ENCODE measurements at regions not wholly inside any gene's neighbourhood (a gene's known extent, or its start where the extent isn't known, plus 50 kb on each side); places are given as distances from the start of the nearest gene placed in this dataset.

DNA sequence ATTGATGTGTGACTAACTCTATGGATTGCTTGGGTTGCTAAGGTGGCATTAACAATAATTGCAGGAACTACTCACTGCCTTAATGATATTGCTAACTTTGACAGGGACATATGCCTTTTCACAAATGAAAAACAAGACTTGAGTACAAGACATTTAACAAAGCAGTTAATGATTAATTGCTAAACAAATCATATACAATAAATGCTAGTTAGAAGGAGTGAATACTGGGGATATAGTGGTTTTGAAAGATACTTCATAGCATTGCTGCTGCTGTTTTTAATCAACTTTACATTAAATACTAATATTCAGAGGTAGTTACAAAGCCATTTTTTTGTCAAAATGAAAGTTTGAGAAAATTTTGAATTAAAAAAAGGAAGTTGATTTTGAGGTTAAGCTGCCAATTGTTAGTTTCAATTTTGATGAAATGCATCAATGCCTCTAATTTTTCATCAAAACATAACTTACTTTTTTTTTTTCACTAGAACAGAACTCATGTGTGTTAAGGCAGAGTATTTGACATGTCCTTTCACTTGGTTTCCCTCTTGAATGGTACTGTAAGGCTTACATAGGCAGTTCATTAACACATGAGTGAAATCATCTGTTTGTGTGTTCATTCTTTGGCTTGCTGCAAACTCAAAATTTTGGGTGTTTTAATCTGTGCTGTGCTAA is 106.2 kb upstream of the SEMA3D start:
- Histone ChIP-seq H3K36me3 (ENCODE audit: insufficient read depth, low read length) (no peaks in the 10 kb centered on the region), H4K20me1 (ENCODE audit: insufficient read depth) (no peaks in the 10 kb centered on the region), H3K79me2 (replicated peaks; ENCODE audit: insufficient read depth, low read length) (no peaks in the 10 kb centered on the region), H2AFZ (ENCODE audit: low read depth, low read length) (no peak overlapping the region), H3K9me3 (ENCODE audit: low read length) (no peaks in the 10 kb centered on the region), H3K4me3 (ENCODE audit: low read length) (no peak overlapping the region), H3K9me2 (ENCODE audit: insufficient read depth, low read length) (no peaks in the 10 kb centered on the region), H3K27me3 (ENCODE audit: insufficient read depth, low read depth, low read length) (no peaks in the 10 kb centered on the region), H3K9ac (ENCODE audit: low read length) (no peak overlapping the region), H3F3A (ENCODE audit: insufficient read depth, low read length, poor library complexity, severe bottlenecking) (no peaks in the 10 kb centered on the region), H3K27ac (ENCODE audit: low read length) (no peak overlapping the region), H3K4me2 (ENCODE audit: low read length) (no peak overlapping the region)
- TF ChIP-seq CTCF (IDR thresholded peaks at IDR 0.05; ENCODE audit: poor library complexity, severe bottlenecking), result no peak
- TF ChIP-seq MXI1 (conservative IDR thresholded peaks at IDR 0.05; ENCODE audit: poor library complexity, severe bottlenecking), result no peak
- TF ChIP-seq TAF1 (IDR thresholded peaks at IDR 0.05; ENCODE audit: low read depth), result no peak
- TF ChIP-seq REST (IDR thresholded peaks at IDR 0.05; ENCODE audit: borderline replicate concordance), result no peak
- TF ChIP-seq POLR2AphosphoS5 (IDR thresholded peaks at IDR 0.05), result no peak
- no peak for TF ChIP-seq EP300 (conservative IDR thresholded peaks at IDR 0.05; ENCODE audit: poor library complexity, severe bottlenecking)
- no peak for TF ChIP-seq EZH2 (IDR thresholded peaks at IDR 0.05; ENCODE audit: borderline replicate concordance, insufficient read depth, low read length, poor library complexity, severe bottlenecking)
- no peak for TF ChIP-seq RAD21 (conservative IDR thresholded peaks at IDR 0.05)
- no peak for TF ChIP-seq SMC3 (conservative IDR thresholded peaks at IDR 0.05; ENCODE audit: poor library complexity)

DNA sequence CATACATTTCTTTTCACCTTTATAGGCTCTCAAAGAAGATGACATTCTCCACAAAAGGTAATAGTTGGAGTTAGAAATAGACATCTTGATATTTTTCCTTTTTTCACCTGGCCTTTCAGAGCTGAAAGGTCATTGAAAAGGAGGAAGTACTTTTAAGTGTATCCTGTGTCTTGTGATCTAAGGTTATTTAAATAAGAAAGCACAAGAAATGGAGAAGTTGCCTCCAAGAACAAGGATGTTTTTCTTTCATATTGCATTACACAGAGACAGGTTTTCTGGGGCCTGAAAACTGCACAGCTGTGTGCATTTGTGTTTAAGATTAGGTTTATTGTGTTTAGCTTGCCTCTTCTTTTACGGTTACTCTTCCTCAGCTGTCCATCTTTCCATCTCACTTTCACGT is 103.4 kb upstream of the SEMA3D start:
- TF ChIP-seq REST (IDR thresholded peaks at IDR 0.05; ENCODE audit: borderline replicate concordance), result no peak
- no peak for TF ChIP-seq SMC3 (conservative IDR thresholded peaks at IDR 0.05; ENCODE audit: poor library complexity)
- TF ChIP-seq POLR2AphosphoS5 (IDR thresholded peaks at IDR 0.05), result no peak
- TF ChIP-seq CTCF (IDR thresholded peaks at IDR 0.05; ENCODE audit: poor library complexity, severe bottlenecking), result no peak
- TF ChIP-seq EZH2 (IDR thresholded peaks at IDR 0.05; ENCODE audit: borderline replicate concordance, insufficient read depth, low read length, poor library complexity, severe bottlenecking), result no peak
- TF ChIP-seq EP300 (conservative IDR thresholded peaks at IDR 0.05; ENCODE audit: poor library complexity, severe bottlenecking), result no peak
- no peak for TF ChIP-seq MXI1 (conservative IDR thresholded peaks at IDR 0.05; ENCODE audit: poor library complexity, severe bottlenecking)
- Histone ChIP-seq H3K9ac (ENCODE audit: low read length) (no peak overlapping the region), H3F3A (ENCODE audit: insufficient read depth, low read length, poor library complexity, severe bottlenecking) (no peaks in the 10 kb centered on the region), H3K4me3 (ENCODE audit: low read length) (no peak overlapping the region), H3K27me3 (ENCODE audit: insufficient read depth, low read depth, low read length) (no peaks in the 10 kb centered on the region), H3K9me3 (ENCODE audit: low read length) (no peaks in the 10 kb centered on the region), H3K79me2 (replicated peaks; ENCODE audit: insufficient read depth, low read length) (no peaks in the 10 kb centered on the region), H3K4me2 (ENCODE audit: low read length) (no peak overlapping the region), H3K36me3 (ENCODE audit: insufficient read depth, low read length) (no peaks in the 10 kb centered on the region), H4K20me1 (ENCODE audit: insufficient read depth) (no peaks in the 10 kb centered on the region), H3K27ac (ENCODE audit: low read length) (no peak overlapping the region), H3K9me2 (ENCODE audit: insufficient read depth, low read length) (no peaks in the 10 kb centered on the region), H2AFZ (ENCODE audit: low read depth, low read length) (no peak overlapping the region)
